ENCODE measurements at regions not wholly inside any gene's neighbourhood (a gene's known extent, or its start where the extent isn't known, plus 50 kb on each side); places are given as distances from the start of the nearest gene placed in this dataset.

DNA sequence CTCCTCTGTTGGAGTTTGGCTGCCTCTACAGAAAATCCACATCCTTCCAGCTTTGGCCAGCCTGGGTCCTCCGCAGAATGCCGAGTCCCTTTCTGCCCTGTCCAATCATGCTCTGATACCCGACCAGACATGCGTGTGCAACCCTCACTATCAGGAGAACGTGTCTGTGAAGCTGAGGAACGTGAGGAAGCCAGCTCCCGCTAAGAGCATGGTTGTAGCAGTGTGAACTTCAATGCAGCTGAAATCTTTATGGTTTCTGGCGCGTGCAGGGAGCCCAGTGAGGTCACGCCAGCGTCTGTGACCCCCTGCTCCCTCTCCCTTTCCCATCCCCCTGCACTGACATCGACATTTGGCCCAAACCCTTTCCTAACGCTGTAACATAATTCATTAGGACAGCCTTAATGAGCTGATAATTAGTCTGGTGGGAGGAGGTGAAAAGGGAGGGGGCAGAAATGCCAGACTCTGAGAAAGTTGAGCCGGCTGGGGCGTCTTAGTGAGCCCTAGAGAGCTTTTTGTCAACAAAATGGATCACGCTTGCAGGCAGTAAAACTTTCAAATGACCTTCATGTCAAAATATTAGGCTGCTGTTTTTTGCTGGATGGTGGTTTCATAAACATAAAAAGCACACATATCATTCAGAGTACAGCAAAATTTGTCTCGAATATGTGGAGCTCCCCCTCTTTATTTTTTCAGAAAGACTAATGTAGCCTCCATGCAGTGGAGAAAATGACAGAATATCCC is 423.3 kb downstream of the QKI start:
- TF ChIP-seq EZH2 (IDR thresholded peaks at IDR 0.05; ENCODE audit: insufficient read depth, poor library complexity, severe bottlenecking) (no peak), EZH2phosphoT487 (IDR thresholded peaks at IDR 0.05; ENCODE audit: insufficient read depth, low read depth) (no peak)
